Inferior parietal cortex (tissue), 1 donor: ENCODE measurements at regions not wholly inside any gene's neighbourhood (a gene's known extent, or its start where the extent isn't known, plus 50 kb on each side); places are given as distances from the start of the nearest gene placed in this dataset.

ENCODE experiments used
- DNase-seq: peaks from one replicate; pipeline ENCODE4 v3.0.0-alpha.2; 2016; ENCODE audit errors: extremely low spot score

GRCh38 chr11:134578807-134579723 lies 167.0 kb upstream of the B3GAT1 start:
- DNase-seq, result no peak

- no peak for DNase-seq
These were observed 165.8 kb upstream of the B3GAT1 start for GRCh38 chr11:134577751-134578395.

- DNase-seq, result no peak
These were observed 164.7 kb upstream of the B3GAT1 start for GRCh38 chr11:134576721-134577171.

GRCh38 chr11:134576286-134576685 lies 164.2 kb upstream of the B3GAT1 start:
- no peak for DNase-seq

GRCh38 chr11:134575504-134576230 lies 163.6 kb upstream of the B3GAT1 start:
- no peak for DNase-seq

GRCh38 chr11:134574947-134575346 lies 162.9 kb upstream of the B3GAT1 start:
- no peak for DNase-seq

GRCh38 chr11:134574425-134574824 lies 162.4 kb upstream of the B3GAT1 start:
- DNase-seq, result no peak

GRCh38 chr11:134573857-134574256 lies 161.8 kb upstream of the B3GAT1 start:
- DNase-seq, result no peak

GRCh38 chr11:134572741-134573675 lies 161.0 kb upstream of the B3GAT1 start:
- DNase-seq, result no peak

- no peak for DNase-seq
These were observed 159.3 kb upstream of the B3GAT1 start for GRCh38 chr11:134571301-134571700.

GRCh38 chr11:134569195-134569594 lies 157.2 kb upstream of the B3GAT1 start:
- DNase-seq, result no peak

- DNase-seq, result no peak
These were observed 154.3 kb upstream of the B3GAT1 start for GRCh38 chr11:134566311-134566710.

GRCh38 chr11:134565343-134565891 lies 153.4 kb upstream of the B3GAT1 start:
- no peak for DNase-seq

- DNase-seq, result no peak
These were observed 152.6 kb upstream of the B3GAT1 start for GRCh38 chr11:134564472-134565200.

GRCh38 chr11:134562941-134563471 lies 151.0 kb upstream of the B3GAT1 start:
- no peak for DNase-seq

GRCh38 chr11:134562196-134562595 lies 150.2 kb upstream of the B3GAT1 start:
- DNase-seq, result no peak

GRCh38 chr11:134561331-134561720 lies 149.3 kb upstream of the B3GAT1 start:
- no peak for DNase-seq

GRCh38 chr11:134560566-134561330 lies 148.7 kb upstream of the B3GAT1 start:
- no peak for DNase-seq

- no peak for DNase-seq
These were observed 148.0 kb upstream of the B3GAT1 start for GRCh38 chr11:134560066-134560465.
